ENCODE measurements at regions not wholly inside any gene's neighbourhood (a gene's known extent, or its start where the extent isn't known, plus 50 kb on each side); places are given as distances from the start of the nearest gene placed in this dataset.
A peak's percentile ranks its signal among the peaks of the same experiment; 100 is the strongest.

DNA sequence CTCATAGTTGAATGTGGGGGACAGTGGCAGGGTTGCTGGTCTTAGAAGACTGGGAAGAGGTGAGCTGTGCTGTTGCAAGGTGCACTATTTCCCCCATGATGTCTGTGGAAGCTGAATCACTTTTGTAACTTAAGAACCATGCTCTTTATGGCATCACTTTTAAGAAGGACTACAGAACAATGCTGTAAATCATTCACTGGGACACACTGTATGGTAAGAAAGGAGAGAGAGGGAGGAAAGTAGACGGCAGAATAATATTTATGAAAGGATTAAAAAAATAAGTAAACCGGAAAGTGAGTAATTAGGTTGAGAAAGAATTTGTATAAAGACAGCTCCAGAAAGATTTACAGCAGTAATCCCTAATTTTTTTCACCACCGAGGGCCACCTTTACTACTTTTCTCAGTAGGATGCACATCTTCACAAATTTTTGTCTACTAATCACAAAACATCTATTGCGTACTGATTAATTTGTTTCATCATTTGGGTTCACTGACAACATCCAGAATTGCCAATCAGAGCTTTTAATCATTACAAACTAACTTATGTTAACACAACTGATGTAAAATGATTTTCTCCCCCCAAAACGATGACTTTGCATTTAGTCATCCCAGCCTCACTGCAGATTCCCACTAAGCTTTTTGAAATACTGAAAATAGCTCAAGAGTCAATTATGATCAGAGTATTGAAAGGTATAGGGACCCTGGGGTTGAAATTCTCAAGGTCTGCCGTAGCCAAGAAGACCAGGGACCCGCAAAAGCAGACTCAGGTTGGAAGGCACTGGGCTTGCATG lies 560.7 kb upstream of the NOX3 start:
- no peak for DNase-seq (ENCODE audit: low spot score)

- no peak for DNase-seq (ENCODE audit: low spot score)
These were observed 557.5 kb upstream of the NOX3 start for GRCh38 chr6:156013155-156013554.

DNA sequence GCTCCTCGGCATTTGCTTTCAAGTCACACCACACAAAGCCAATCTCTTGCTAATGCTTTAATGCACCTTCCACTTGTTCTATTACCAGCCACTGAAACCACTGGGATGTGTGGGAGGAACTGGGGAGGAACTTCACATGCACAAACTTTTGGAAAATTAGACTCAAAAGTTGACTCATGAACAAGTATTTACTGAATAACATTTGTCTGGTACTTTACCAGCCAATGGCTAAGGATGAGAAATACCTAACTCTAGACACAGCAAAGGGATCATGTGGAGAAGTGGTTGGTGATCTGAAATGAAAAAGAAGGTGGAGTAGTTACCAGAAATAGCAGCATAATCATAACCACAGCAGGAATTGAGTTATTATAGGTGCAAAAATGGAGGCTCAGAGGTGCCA lies 554.0 kb upstream of the NOX3 start:
- DNase-seq (ENCODE audit: low spot score) = no peak

DNA sequence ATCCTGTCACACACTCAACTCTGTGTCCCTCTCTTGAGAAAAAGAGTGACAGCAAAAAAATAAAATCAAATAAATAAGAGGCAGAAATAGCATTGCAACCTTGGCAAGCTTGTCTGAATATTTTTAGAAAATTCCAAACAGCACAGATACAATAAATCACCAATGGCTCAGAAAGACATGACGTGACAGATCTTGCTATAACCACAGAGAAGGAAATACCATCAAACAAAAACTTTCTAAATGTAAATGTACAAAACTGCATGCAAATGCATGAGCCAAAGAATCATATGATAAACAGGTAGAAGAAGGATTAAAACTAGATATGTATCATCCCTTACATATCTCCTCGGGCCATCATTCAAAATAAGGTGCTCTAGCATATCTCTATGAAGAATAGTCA lies 549.2 kb upstream of the NOX3 start:
- DNase-seq (ENCODE audit: low spot score) = no peak

- DNase-seq (ENCODE audit: low spot score) = no peak
These were observed 540.5 kb upstream of the NOX3 start for GRCh38 chr6:155996151-155996550.

GRCh38 chr6:155995281-155995680 lies 539.6 kb upstream of the NOX3 start:
- DNase-seq (ENCODE audit: low spot score) = no peak

GRCh38 chr6:155994086-155994485 lies 538.4 kb upstream of the NOX3 start:
- DNase-seq (ENCODE audit: low spot score) = no peak

DNA sequence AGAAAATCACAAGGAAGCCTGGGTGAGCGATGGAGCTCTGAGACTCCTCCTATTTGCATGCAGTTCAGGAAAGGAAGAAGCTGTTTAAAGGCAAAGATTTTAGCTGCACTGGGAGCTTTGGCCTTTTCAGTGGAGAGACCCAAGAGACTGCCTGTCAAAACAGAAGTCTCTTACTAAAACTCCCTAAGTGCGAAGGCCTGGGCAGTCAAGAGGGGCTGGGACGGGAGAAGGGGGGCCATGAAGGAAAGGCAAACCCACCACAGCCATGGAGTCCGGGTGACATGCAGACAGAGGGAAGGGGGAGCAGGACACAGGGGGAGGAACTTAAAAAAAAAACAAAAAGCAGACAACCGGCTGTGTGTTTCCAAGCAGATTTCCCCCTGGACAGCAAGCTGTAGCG lies 537.6 kb upstream of the NOX3 start:
- DNase-seq (ENCODE audit: low spot score) = no peak

- DNase-seq (ENCODE audit: low spot score) = no peak
These were observed 530.1 kb upstream of the NOX3 start for GRCh38 chr6:155985660-155986138.

DNA sequence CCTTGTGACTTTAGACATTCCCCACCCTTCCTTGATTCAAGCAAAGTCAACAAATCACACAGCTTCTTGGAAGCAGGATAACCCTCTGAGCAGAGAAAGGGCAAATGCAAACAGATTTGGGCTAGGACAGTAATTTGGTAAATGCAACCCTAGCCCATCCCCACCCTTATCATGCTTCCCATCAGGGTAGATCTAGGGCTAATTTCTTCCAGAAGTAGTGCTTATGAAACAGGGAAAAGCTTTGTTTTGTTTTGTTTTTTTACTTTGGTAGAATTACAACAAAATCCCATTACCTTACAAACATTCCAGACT lies 525.1 kb upstream of the NOX3 start:
- no peak for DNase-seq (ENCODE audit: low spot score)

- DNase-seq (ENCODE audit: low spot score) = no peak
These were observed 524.6 kb upstream of the NOX3 start for GRCh38 chr6:155980014-155980767.

DNA sequence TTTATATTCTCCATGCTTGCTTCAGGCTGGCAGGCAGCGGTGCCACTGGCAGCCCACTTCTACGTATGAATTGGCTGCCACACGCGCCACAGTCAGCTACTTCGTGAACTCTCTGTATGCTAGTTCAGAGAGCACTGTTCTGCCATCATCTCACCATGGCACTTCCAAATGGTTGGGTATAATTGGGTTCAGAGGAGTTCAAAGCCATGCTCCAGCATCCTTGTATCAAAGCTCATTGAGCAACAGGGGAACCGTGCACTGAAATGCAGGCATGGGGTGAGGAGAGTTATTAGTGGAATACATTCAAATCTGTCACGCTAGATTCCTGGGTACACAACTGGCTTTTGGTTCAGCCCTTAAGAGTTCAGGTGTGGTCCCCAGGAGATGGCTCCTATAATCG lies 519.9 kb upstream of the NOX3 start:
- no peak for DNase-seq (ENCODE audit: low spot score)

- no peak for DNase-seq (ENCODE audit: low spot score)
These were observed 519.2 kb upstream of the NOX3 start for GRCh38 chr6:155974811-155975323.

- no peak for DNase-seq (ENCODE audit: low spot score)
These were observed 518.7 kb upstream of the NOX3 start for GRCh38 chr6:155974359-155974758.

DNA sequence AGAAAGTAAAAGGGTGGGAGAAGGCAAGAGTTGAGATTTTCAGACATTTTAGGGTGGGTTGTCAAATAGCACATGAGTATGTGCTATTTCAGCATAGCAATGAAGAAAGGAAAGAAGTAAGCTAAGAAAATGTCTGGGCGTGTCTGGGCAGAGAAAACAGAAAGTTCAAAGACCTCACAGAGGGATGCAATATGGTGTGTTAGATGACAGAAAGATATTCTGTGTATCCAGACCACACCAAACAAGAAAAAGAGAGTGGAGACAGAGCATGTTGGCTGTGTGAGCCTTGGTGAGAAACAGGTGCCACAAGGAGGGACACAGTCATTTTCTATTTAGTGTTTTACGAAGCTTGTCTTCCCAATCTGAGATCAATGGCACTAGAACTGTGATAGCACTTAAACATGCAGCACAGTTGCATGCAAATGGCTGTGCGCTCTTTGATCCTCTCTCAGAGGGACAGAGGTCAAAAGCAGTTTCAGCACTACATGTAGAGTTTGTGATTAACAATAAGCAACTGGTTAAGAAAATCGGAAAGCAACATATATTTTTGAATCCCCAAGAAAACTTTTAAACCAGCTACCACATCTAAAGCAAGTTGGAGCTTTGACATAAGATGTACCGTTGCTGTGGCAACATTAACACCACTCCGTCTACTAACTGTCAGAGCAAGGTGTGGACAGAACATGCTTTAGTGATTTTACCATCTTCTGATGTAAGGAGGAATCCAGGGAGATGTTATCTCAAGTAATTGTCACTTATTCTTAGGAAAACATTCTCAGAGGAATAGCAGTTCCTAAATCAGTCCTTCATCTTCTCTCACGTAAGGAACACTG lies 515.5 kb upstream of the NOX3 start:
- no peak for DNase-seq (ENCODE audit: low spot score)

GRCh38 chr6:155970472-155970871 lies 514.8 kb upstream of the NOX3 start:
- DNase-seq (ENCODE audit: low spot score) = no peak

- DNase-seq (ENCODE audit: low spot score) = no peak
These were observed 513.3 kb upstream of the NOX3 start for GRCh38 chr6:155968921-155969320.

GRCh38 chr6:155967322-155967721 lies 511.7 kb upstream of the NOX3 start:
- no peak for DNase-seq (ENCODE audit: low spot score)

DNA sequence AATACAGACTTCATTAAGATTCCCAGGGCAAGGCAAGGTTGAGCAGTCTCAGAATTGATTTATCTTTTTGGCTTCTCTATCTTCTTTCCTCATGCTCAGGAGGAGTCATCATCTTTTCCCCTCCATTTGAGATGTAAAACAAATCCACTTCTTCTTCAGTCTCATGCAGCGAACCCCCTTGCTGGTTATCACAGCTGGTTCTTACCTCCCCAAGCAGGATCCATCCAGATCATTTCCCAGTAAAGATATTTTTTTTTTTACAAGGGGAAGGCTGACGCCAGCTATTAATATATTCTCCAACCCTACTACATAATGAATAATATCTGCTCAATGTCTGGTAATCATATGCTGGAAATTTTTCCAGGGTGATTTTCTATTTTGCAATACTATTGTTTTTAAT lies 508.9 kb upstream of the NOX3 start:
- no peak for DNase-seq (ENCODE audit: low spot score)

- no peak for DNase-seq (ENCODE audit: low spot score)
These were observed 506.6 kb upstream of the NOX3 start for GRCh38 chr6:155962276-155962675.

- DNase-seq (ENCODE audit: low spot score) = peak; percentile 16
These were observed 504.4 kb upstream of the NOX3 start for GRCh38 chr6:155959898-155960495.

DNA sequence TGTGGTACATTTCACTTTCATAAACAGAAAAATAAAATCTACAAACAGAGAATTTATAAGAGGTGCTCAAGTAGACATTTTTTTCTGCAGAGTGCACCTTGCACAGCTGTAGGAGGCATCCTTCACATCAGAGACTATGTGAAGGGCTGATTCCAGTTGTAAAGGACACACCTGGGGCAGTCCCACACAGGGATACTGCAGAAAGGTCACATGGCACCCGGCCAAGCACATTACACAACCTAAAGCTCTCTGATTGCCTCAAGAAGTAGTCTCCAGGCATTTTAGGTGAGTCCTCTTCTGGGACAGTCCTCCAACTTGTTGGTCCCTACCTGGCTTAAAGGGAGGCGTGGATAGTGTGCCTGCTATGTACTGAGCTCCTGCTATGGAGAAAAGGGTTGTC lies 502.9 kb upstream of the NOX3 start:
- DNase-seq (ENCODE audit: low spot score) = peak; percentile 53
